Keratinocyte (primary cell): ENCODE measurements at regions not wholly inside any gene's neighbourhood (a gene's known extent, or its start where the extent isn't known, plus 50 kb on each side); places are given as distances from the start of the nearest gene placed in this dataset.

ENCODE experiments used
- CTCF ChIP-seq, 3 experiments: IDR thresholded peaks in 1 of 3; conservative IDR thresholded peaks in 1 of 3; optimal IDR thresholded peaks in 1 of 3; 2 replicates in 2 of 3; 3 replicates in 1 of 3; pipeline versions ENCODE3 to v1.5.1; 2011; ENCODE audit warnings: low read length in 3 of 3, mild to moderate bottlenecking in 3 of 3, moderate library complexity in 2 of 3, control low read depth in 1 of 3, inconsistent platforms in 1 of 3; ENCODE audit not compliant: insufficient read depth in 2 of 3; ENCODE audit errors: extremely low read depth in 1 of 3
- EZH2 ChIP-seq: IDR thresholded peaks from one replicate; pipeline ENCODE4 v1.6.1; 2012; ENCODE audit warnings: inconsistent platforms, mild to moderate bottlenecking, low read length, moderate library complexity

- TF ChIP-seq CTCF (optimal IDR thresholded peaks at IDR 0.05 in 1 of 3, IDR thresholded peaks at IDR 0.05 in 1 of 3, conservative IDR thresholded peaks at IDR 0.05 in 1 of 3; ENCODE audit: extremely low read depth in 1 of 3, insufficient read depth in 2 of 3, low read length in 3 of 3) (no peak), EZH2 (no peak)
Measured at GRCh38 chr1:5119366-5120234, 465.2 kb downstream of the AJAP1 start.
